Spinal cord (tissue), 9 donors: ENCODE measurements at regions not wholly inside any gene's neighbourhood (a gene's known extent, or its start where the extent isn't known, plus 50 kb on each side); places are given as distances from the start of the nearest gene placed in this dataset.
"Not testable (repeated sequence)": the region's sequence is repeated elsewhere in the genome, so short reads cannot be mapped to it uniquely, and the experiment has no call there.

Experiments used
- DNase-seq, 6 donors: peaks; one replicate each; pipeline versions ENCODE4 v3.0.0 to v3.0.0-alpha.2; 2013 to 2015; ENCODE audit warnings: low spot score in 6 of 6, low read depth in 4 of 6
- H3K27ac ChIP-seq: one replicate; pipeline ENCODE4 v1.5.1; 2013; ENCODE audit warnings: low read depth, low read length, control low read depth
- H3K27me3 ChIP-seq: one replicate; pipeline ENCODE4 v1.6.1; 2013; ENCODE audit warnings: low read length; ENCODE audit not compliant: control insufficient read depth, insufficient read depth
- H3K36me3 ChIP-seq: one replicate; pipeline ENCODE4 v1.6.1; 2013; ENCODE audit warnings: low read length; ENCODE audit not compliant: control insufficient read depth, insufficient read depth
- H3K4me1 ChIP-seq: one replicate; pipeline ENCODE4 v1.6.1; 2013; ENCODE audit warnings: low read length; ENCODE audit not compliant: control insufficient read depth, insufficient read depth
- H3K4me3 ChIP-seq: one replicate; pipeline ENCODE4 v1.5.1; 2013; ENCODE audit warnings: low read depth, low read length, control low read depth
- H3K9me3 ChIP-seq: one replicate; pipeline ENCODE4 v1.6.1; 2013; ENCODE audit warnings: low read length; ENCODE audit not compliant: control insufficient read depth, insufficient read depth
- WGBS: methylation state at CpG from one replicate; pipeline ENCODE4 v1.1.5; 2013; ENCODE audit warnings: missing lambda C conversion rate; ENCODE audit not compliant: insufficient coverage; 5-methylcytosine and 5-hydroxymethylcytosine counted together
- donor health status: healthy.

DNA sequence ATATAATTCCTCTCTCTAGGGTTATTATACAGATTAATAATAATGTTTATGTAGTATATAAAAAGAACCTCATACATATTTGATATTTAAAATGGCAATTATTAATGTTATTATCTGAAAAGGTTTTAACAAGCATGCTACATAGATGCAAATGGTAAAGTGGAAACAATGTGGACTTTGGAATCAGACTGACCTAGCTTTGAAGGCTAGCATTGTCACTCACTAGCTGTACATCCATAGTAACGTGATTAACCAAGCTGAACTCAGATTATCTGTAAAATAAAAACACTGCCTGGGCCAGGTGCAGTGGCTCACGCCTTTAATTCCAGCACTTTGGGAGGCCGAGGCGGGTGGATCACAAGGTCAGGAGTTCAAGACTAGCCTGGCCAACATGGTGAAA, 233.7 kb upstream of the SPRY1 start:
- H3K27me3 ChIP-seq, result no peaks in the 10 kb centered on the region
- no peaks in the 10 kb centered on the region for H3K36me3 ChIP-seq
- H3K27ac ChIP-seq, result no peak overlapping the region
- H3K9me3 ChIP-seq, result no peaks in the 10 kb centered on the region
- DNase-seq, result no peak
- no peak overlapping the region for H3K4me3 ChIP-seq
- 95% methylated on average over 4 of the region's 4 CpGs for WGBS
- H3K4me1 ChIP-seq, result no peaks in the 10 kb centered on the region

DNA sequence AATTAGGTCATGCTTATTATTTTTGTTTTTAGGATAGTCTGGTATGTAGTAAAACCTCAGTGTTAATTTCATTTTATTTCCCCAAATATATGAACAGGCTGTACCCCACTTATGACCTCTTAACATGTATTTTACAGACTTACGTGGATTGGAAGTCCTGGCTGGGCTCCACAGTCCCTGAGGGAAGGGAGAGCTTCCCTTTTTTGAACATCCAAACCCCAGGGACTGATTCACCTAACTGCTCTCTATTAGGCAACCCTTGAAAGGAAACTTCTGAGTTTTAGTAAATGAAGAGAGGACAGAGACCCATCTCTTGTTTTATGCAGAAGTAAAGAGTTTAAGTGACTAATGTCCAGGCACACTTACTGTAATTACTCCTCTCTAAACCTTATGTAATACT, 233.1 kb upstream of the SPRY1 start:
- Histone ChIP-seq H3K4me1 (no peaks in the 10 kb centered on the region), H3K9me3 (no peaks in the 10 kb centered on the region), H3K36me3 (no peaks in the 10 kb centered on the region), H3K4me3 (no peak overlapping the region), H3K27me3 (no peaks in the 10 kb centered on the region), H3K27ac (no peak overlapping the region)
- no CpG with 5 or more reads among the region's 1 CpG for WGBS
- no peak for DNase-seq

DNA sequence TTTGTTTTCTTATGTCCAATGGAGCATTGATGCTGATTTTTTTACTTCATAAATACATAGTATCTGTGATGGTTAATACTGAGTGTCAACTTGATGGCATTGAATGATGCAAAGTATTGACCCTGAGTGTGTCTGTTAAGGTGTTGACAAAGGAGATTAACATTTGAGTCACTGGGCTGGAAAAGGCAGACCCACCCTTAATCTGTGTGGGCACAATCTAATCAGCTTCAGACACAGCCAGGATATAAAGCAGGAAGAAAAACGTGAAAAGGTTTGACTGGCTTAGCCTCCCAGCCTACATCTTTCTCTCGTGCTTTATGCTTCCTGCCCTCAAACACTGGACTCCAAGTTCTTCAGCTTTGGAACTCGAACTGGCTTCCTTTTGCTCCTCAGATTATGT, 230.6 kb upstream of the SPRY1 start:
- DNase-seq, result no peak
- Histone ChIP-seq H3K4me1 (no peaks in the 10 kb centered on the region), H3K36me3 (no peaks in the 10 kb centered on the region), H3K9me3 (no peaks in the 10 kb centered on the region), H3K27ac (no peak overlapping the region), H3K27me3 (no peaks in the 10 kb centered on the region), H3K4me3 (no peak overlapping the region)
- WGBS, result no CpG with 5 or more reads among the region's 3 CpGs

DNA sequence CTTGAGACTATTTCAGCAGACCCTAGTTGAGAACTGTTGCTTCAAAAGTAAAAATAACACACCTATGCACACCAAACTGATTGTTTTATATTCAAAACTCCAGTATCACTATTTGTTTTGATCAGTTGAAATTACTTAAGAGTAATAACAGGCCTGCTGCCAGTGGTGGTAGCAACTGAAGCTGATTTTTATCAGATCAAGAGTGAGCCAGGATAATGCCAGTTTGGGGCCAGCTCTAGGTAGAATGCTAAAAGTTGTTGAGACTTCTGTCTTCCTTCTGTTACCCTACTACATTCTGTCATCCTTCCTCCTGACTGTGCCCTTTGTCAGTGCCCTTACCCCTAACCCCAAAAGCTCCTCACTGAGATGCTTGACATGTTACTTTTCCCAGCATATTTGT, 228.7 kb upstream of the SPRY1 start:
- no peaks in the 10 kb centered on the region for H3K27me3 ChIP-seq
- H3K4me1 ChIP-seq, result no peaks in the 10 kb centered on the region
- no peak for DNase-seq
- no peak overlapping the region for H3K27ac ChIP-seq
- no peak overlapping the region for H3K4me3 ChIP-seq
- no peaks in the 10 kb centered on the region for H3K9me3 ChIP-seq
- H3K36me3 ChIP-seq, result no peaks in the 10 kb centered on the region

DNA sequence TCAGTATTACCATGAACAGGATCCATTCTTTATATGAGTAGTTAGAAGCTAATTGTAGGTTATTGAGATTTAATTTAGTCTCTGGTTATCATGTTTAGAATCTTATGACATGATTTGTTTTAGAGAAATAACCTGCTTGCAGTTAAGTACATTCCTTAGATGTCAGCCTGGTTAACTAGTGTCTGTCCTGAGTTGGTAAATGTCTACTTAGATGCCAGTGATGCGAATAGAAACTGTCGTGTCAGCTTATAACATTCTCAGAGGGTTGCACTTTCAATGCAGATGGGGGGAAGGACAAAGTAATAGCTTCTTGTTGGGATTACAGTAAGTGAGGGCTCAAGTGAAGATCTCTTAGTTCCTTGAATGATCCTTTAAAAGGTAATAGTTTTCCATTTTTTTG, 227.8 kb upstream of the SPRY1 start:
- Histone ChIP-seq H3K4me1 (no peaks in the 10 kb centered on the region), H3K27ac (no peak overlapping the region), H3K4me3 (no peak overlapping the region), H3K36me3 (no peaks in the 10 kb centered on the region), H3K27me3 (no peaks in the 10 kb centered on the region), H3K9me3 (no peaks in the 10 kb centered on the region)
- no peak for DNase-seq
- 86% methylated on average over 2 of the region's 2 CpGs for WGBS

DNA sequence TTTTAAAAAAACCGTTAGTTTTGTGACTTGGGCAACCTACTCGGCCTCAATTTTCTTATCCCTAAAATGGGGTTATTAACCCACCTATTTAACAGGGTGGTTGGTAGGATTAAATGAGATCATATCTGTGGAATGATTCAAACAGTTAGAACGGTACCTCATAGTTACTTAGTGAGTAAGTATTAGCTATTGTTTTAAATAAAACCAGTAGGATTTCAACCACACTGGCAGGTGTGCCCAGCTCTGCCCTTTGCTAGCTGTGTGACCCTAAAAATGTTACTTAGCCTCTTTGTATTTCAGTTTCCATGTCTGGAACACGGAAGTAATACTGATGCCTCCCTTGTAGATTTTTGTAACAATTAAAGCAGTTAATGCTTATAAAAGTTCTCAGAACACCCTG, 225.8 kb upstream of the SPRY1 start:
- H3K36me3 ChIP-seq, result no peaks in the 10 kb centered on the region
- no peaks in the 10 kb centered on the region for H3K27me3 ChIP-seq

DNA sequence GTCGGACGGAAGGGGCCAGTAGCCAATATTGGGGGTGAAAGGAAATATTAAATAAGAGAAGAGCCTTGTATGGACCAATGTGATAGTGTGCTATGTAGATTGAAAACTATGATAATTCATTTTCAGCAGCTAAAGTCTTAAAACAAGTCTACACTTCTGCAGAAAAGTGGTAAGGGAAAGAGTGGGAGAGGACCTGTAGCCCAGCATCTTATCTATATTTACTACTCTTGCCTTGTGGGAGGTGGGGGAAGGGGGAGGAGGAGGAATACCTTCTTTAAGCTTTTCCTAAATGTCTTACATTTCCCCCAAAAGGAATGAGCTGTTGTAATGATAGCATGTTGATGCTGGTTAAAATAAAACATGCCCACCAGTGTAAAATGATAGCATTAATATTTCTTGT, 220.0 kb upstream of the SPRY1 start:
- H3K27ac ChIP-seq, result no peak overlapping the region
- no CpG with 5 or more reads among the region's 2 CpGs for WGBS
- no peak for DNase-seq
- H3K4me1 ChIP-seq, result no peaks in the 10 kb centered on the region
- H3K9me3 ChIP-seq, result no peaks in the 10 kb centered on the region
- H3K27me3 ChIP-seq, result no peaks in the 10 kb centered on the region
- H3K4me3 ChIP-seq, result no peak overlapping the region
- H3K36me3 ChIP-seq, result no peaks in the 10 kb centered on the region

More for the DNA sequence above, 225.8 kb upstream of the SPRY1 start:
- no peaks in the 10 kb centered on the region for H3K4me1 ChIP-seq
- no peaks in the 10 kb centered on the region for H3K9me3 ChIP-seq
- no peak for DNase-seq
- WGBS, result no CpG with 5 or more reads among the region's 4 CpGs
- H3K4me3 ChIP-seq, result no peak overlapping the region
- no peak overlapping the region for H3K27ac ChIP-seq

DNA sequence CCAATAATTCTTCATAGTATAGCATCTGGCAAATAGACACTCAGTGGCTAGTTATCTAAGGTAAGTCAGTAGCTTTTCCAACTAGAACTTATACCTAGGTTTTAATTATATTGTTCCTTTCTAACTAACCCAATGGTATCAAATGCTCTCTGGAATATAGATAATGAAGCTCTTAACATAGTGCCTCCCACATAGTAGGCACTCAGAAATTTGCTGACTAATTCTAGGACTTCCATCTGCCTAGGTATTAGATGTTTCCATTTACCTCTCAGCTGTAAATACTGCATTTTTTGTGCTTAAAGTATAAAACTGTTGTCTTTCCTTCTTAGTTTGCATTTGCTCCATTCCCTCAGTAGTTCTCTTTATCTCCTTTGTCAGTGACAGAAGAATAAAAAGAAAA, 214.3 kb upstream of the SPRY1 start:
- Histone ChIP-seq H3K4me1 (no peaks in the 10 kb centered on the region), H3K4me3 (no peak overlapping the region), H3K27me3 (no peaks in the 10 kb centered on the region), H3K36me3 (no peaks in the 10 kb centered on the region), H3K27ac (no peak overlapping the region), H3K9me3 (no peaks in the 10 kb centered on the region)
- DNase-seq, result no peak

DNA sequence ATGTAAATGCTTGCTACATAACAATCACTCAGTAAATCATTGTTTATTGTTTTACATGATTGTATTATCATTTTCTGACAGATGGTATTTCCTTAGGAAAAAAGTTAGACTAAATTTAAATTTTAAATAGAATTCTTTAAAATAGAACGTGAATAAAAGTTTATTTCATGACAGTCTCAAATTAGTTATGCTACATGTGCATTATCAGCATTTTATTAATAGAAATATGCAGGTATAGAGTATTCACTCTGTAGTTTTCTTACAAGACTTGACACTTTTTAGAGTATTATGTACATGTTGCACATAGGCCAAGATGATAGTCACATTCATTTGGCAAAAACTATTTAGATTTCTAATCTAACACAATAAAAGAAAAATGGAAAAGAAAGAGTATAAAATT, 213.3 kb upstream of the SPRY1 start:
- Histone ChIP-seq H3K9me3 (no peaks in the 10 kb centered on the region), H3K36me3 (no peaks in the 10 kb centered on the region), H3K27ac (no peak overlapping the region), H3K27me3 (no peaks in the 10 kb centered on the region), H3K4me1 (no peaks in the 10 kb centered on the region), H3K4me3 (no peak overlapping the region)
- DNase-seq, result no peak
- WGBS, result no CpG with 5 or more reads among the region's 1 CpG

DNA sequence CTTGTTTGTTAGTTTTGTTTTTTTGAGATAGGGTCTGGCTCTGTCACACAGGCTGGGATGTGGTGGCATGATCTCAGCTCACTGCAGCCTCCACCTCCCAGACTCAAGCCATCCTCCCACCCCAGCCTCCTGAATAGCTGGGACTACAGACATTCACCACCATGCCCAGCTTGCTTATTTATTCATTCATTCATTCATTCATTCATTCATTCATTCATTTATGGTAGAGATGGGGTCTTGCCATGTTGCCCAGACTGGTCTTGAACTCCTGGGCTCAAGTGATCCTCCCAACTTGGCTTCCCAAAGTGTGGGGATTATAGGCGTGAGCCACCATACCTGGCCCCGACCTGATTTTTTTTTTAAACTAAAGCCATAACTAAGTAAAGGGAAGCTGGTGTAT, 212.8 kb upstream of the SPRY1 start:
- H3K4me1 ChIP-seq, H3K27ac ChIP-seq, H3K4me3 ChIP-seq, H3K9me3 ChIP-seq, DNase-seq, H3K36me3 ChIP-seq, H3K27me3 ChIP-seq: not testable (repeated sequence)
- WGBS, result no CpG with 5 or more reads among the region's 2 CpGs

DNA sequence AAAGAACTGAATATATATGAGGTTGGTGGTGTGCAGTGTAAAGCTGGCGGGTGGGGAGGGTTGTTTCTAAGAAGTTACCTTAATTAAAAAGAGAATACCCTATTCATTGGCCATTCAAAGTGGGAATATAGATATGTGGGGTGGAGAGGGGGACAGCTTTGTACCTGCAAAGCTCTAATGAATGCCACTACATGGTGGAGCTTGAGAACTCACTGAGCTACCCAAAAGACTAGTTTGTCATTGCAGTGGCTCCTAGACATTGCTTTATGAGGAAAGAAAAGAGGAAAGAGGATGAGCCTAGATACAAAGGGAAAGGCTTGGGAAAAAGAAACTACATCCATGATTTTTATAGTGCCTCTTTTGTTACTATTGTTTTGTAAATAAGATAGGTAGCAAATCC, 209.9 kb upstream of the SPRY1 start:
- H3K36me3 ChIP-seq, result no peaks in the 10 kb centered on the region
- H3K4me1 ChIP-seq, result no peaks in the 10 kb centered on the region
- H3K27me3 ChIP-seq, result no peaks in the 10 kb centered on the region
- no peak for DNase-seq
- H3K9me3 ChIP-seq, result no peaks in the 10 kb centered on the region
- no peak overlapping the region for H3K27ac ChIP-seq
- no peak overlapping the region for H3K4me3 ChIP-seq
- no CpG with 5 or more reads among the region's 1 CpG for WGBS
